ENCODE measurements at regions not wholly inside any gene's neighbourhood (a gene's known extent, or its start where the extent isn't known, plus 50 kb on each side); places are given as distances from the start of the nearest gene placed in this dataset.

DNA sequence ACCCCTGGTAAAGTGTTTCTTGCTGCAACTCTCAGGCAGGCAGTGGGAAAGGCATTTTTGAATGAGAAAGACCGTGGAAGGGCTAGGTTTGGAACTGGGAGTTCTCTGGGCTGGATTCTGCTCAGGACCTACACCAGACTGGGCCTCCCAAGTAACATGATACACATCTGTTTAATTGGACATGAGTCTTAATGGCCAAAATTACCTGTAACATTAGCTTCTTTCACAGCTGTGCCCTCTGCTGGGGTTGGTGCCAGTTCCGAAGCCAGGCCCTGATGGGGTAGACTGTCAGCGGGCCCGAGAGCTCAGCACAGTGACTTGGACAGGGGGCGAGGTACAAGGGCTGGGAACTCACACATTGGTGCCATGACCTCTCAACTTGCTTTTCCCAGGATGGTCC lies 118.9 kb upstream of the IRX3 start:
- H3K4me3 ChIP-seq (ENCODE audit: low read depth, low read length): no peak overlapping the region
- TF ChIP-seq, protein P1, sequence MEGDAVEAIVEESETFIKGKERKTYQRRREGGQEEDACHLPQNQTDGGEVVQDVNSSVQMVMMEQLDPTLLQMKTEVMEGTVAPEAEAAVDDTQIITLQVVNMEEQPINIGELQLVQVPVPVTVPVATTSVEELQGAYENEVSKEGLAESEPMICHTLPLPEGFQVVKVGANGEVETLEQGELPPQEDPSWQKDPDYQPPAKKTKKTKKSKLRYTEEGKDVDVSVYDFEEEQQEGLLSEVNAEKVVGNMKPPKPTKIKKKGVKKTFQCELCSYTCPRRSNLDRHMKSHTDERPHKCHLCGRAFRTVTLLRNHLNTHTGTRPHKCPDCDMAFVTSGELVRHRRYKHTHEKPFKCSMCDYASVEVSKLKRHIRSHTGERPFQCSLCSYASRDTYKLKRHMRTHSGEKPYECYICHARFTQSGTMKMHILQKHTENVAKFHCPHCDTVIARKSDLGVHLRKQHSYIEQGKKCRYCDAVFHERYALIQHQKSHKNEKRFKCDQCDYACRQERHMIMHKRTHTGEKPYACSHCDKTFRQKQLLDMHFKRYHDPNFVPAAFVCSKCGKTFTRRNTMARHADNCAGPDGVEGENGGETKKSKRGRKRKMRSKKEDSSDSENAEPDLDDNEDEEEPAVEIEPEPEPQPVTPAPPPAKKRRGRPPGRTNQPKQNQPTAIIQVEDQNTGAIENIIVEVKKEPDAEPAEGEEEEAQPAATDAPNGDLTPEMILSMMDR (IDR thresholded peaks at IDR 0.05; ENCODE audit: low read depth, low read length): no peak

DNA sequence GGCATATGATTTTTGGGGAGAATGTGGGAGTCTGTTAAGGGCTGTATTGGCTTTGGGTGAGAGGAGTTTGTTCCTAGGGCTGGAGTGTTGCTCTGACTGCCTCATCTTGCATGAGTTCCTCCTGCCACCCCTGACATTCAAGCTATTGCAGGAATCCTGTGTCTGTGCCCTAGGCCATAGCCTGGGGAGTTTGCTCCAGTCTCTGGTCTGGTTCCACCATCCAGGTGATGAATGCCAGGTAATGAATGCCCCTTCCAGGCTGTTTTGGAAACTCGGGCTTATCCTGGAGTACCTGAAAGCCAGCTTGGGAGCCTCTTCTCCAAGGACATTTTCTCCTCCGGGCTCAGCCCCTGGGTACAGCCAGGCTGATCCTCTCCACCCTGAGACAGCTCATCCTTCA lies 117.0 kb upstream of the IRX3 start:
- TF ChIP-seq, protein P1 (IDR thresholded peaks at IDR 0.05; ENCODE audit: low read depth, low read length): no peak
- no peak overlapping the region for H3K4me3 ChIP-seq (ENCODE audit: low read depth, low read length)

- no peak overlapping the region for H3K4me3 ChIP-seq (ENCODE audit: low read depth, low read length)
- TF ChIP-seq, protein P1 (IDR thresholded peaks at IDR 0.05; ENCODE audit: low read depth, low read length): no peak
These were observed 116.3 kb upstream of the IRX3 start for GRCh38 chr16:54402873-54403272.

DNA sequence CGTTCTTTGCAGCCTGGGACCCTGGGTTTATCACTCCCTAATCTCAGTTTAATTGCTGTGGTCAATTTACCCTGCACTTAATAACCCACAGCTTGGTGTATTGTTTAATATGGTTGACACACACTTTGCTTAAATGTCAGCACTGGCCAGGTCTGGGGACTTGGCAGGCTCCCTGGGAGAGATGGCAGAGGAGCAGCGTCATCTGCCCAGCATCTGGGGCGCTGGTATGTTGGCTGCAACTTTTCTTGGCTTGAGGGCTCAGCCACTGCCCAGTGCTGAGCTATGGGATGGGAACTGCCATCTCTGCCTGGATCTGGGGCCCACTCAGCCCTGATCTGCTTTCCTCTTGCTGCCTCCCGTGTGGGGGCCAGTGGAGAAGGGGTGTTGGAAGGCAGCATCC lies 115.7 kb upstream of the IRX3 start:
- H3K4me3 ChIP-seq (ENCODE audit: low read depth, low read length): no peak overlapping the region
- TF ChIP-seq, protein P1 (IDR thresholded peaks at IDR 0.05; ENCODE audit: low read depth, low read length): no peak

GRCh38 chr16:54400261-54400660 lies 113.7 kb upstream of the IRX3 start:
- no peak overlapping the region for H3K4me3 ChIP-seq (ENCODE audit: low read depth, low read length)
- TF ChIP-seq, protein P1 (IDR thresholded peaks at IDR 0.05; ENCODE audit: low read depth, low read length): no peak

DNA sequence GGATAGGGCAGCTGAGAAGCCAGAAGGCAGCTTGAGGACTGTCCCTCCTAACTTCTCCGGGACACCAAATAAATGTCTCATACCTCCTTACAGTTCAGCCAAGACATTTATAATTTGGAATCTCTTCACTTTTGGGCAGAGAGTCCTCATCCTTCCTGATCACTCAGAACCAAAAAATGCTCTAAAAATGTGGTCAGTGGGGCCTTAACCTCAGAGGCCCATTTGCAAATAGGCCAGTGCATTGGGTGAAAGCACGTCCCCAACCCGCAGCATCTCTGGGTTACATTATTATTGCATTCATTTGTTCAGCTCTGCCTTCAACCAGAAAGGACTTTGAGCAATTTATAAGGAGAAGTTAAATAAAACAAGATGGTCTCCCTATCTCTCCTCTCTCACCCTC lies 112.4 kb upstream of the IRX3 start:
- no peak overlapping the region for H3K4me3 ChIP-seq (ENCODE audit: low read depth, low read length)
- TF ChIP-seq, protein P1 (IDR thresholded peaks at IDR 0.05; ENCODE audit: low read depth, low read length): no peak

GRCh38 chr16:54397838-54398237 lies 111.3 kb upstream of the IRX3 start:
- TF ChIP-seq, protein P1 (IDR thresholded peaks at IDR 0.05; ENCODE audit: low read depth, low read length): no peak
- H3K4me3 ChIP-seq (ENCODE audit: low read depth, low read length): no peak overlapping the region

All from WI38 (cell line).